ENCODE measurements at regions not wholly inside any gene's neighbourhood (a gene's known extent, or its start where the extent isn't known, plus 50 kb on each side); places are given as distances from the start of the nearest gene placed in this dataset.

GRCh38 chr6:166019214-166019613 lies 148.4 kb downstream of the TBXT start:
- DNase-seq = no peak
- CTCF ChIA-PET = no interaction called here
- H3K4me3 Mint-ChIP-seq = no peak overlapping the region
- H3K27me3 Mint-ChIP-seq = no peaks in the 10 kb centered on the region
- H3K9me3 Mint-ChIP-seq = peaks cover 7% of the 10 kb centered on the region
- H3K27ac Mint-ChIP-seq = no peak overlapping the region
- POLR2A ChIA-PET = no interaction called here
- H3K36me3 Mint-ChIP-seq (ENCODE audit: low read depth) = no peaks in the 10 kb centered on the region
- H3K4me1 Mint-ChIP-seq = no peaks in the 10 kb centered on the region

GRCh38 chr6:166017032-166017635 lies 150.5 kb downstream of the TBXT start:
- no peaks in the 10 kb centered on the region for H3K27me3 Mint-ChIP-seq
- H3K9me3 Mint-ChIP-seq = peaks cover 7% of the 10 kb centered on the region
- no peaks in the 10 kb centered on the region for H3K36me3 Mint-ChIP-seq (ENCODE audit: low read depth)
- CTCF ChIA-PET = no interaction called here
- no peak for DNase-seq
- H3K4me1 Mint-ChIP-seq = no peaks in the 10 kb centered on the region
- H3K27ac Mint-ChIP-seq = no peak overlapping the region
- POLR2A ChIA-PET = no interaction called here
- H3K4me3 Mint-ChIP-seq = no peak overlapping the region

DNA sequence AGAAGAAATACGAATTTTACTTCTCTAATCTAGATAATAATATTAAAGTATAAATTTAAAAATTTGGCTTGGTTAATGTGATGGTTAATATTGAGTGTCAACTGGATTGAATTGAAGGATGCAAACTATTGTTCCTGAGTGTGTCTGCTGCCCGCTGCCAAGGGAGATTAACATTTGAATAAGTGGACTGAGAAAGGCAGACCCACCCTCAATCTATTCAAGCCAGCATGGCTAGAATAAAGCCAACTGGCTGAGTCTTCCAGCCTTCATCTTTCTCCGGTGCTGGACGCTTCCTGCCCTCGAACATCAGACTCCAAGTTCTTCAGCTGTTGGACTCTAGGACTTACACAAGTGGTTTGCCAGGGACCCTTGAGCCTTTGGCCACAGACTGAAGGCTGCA lies 152.7 kb downstream of the TBXT start:
- H3K4me3 Mint-ChIP-seq = no peak overlapping the region
- H3K4me1 Mint-ChIP-seq = no peaks in the 10 kb centered on the region
- H3K36me3 Mint-ChIP-seq (ENCODE audit: low read depth) = no peaks in the 10 kb centered on the region
- ChIA-PET CTCF (no interaction called here), POLR2A (no interaction called here)
- H3K27ac Mint-ChIP-seq = no peak overlapping the region
- no peak for DNase-seq
- H3K27me3 Mint-ChIP-seq = peaks cover 9% of the 10 kb centered on the region
- H3K9me3 Mint-ChIP-seq = peaks cover 7% of the 10 kb centered on the region

GRCh38 chr6:166010136-166010960 lies 157.3 kb downstream of the TBXT start:
- Mint-ChIP-seq H3K4me1 (no peaks in the 10 kb centered on the region), H3K36me3 (ENCODE audit: low read depth) (peaks cover 3% of the 10 kb centered on the region), H3K9me3 (no peaks in the 10 kb centered on the region), H3K27me3 (peaks cover 41% of the 10 kb centered on the region), H3K4me3 (no peak overlapping the region), H3K27ac (no peak overlapping the region)
- ChIA-PET POLR2A (no interaction called here), CTCF (no interaction called here)
- no peak for DNase-seq

DNA sequence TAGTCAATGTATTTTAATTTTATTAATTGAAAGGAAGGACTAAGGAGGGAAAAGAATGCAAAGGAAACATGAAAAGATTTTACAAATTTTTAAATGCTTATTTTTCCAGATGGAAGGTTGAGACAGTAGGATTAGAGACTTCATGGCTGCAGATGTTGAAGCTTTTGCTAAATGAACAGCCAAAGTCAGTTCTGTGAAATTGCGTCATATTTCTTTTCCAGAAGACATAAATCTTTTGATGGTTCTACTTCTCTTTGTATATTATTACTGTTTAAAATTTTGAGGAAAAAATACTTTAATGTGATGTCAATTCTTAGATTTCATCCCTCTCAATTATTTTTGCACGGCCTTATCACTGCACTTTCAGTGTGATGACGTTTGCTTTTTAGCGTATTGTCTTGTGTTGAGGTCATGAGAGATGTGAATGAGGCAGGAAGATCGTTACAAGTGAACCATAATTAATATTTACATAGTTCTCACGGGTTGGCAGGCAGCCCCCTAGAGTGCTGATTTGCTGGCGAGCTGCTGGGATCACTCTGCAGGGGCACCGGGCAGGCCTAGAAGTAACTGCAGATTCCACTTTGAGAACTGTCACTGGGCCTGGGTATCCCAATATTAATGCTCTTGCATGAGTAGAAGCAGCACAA lies 158.1 kb downstream of the TBXT start:
- no peaks in the 10 kb centered on the region for H3K4me1 Mint-ChIP-seq
- no peak for DNase-seq
- peaks cover 3% of the 10 kb centered on the region for H3K36me3 Mint-ChIP-seq (ENCODE audit: low read depth)
- H3K4me3 Mint-ChIP-seq = no peak overlapping the region
- ChIA-PET POLR2A (no interaction called here), CTCF (no interaction called here)
- peaks cover 49% of the 10 kb centered on the region for H3K27me3 Mint-ChIP-seq
- H3K27ac Mint-ChIP-seq = no peak overlapping the region
- H3K9me3 Mint-ChIP-seq = no peaks in the 10 kb centered on the region

- H3K4me3 Mint-ChIP-seq = no peak overlapping the region
- H3K27me3 Mint-ChIP-seq = peaks cover 52% of the 10 kb centered on the region
- DNase-seq = no peak
- no peaks in the 10 kb centered on the region for H3K4me1 Mint-ChIP-seq
- ChIA-PET CTCF (no interaction called here), POLR2A (no interaction called here)
- H3K36me3 Mint-ChIP-seq (ENCODE audit: low read depth) = peaks cover 3% of the 10 kb centered on the region
- H3K27ac Mint-ChIP-seq = no peak overlapping the region
- H3K9me3 Mint-ChIP-seq = no peaks in the 10 kb centered on the region
Observed at GRCh38 chr6:166008441-166009369, 158.9 kb downstream of the TBXT start.

DNA sequence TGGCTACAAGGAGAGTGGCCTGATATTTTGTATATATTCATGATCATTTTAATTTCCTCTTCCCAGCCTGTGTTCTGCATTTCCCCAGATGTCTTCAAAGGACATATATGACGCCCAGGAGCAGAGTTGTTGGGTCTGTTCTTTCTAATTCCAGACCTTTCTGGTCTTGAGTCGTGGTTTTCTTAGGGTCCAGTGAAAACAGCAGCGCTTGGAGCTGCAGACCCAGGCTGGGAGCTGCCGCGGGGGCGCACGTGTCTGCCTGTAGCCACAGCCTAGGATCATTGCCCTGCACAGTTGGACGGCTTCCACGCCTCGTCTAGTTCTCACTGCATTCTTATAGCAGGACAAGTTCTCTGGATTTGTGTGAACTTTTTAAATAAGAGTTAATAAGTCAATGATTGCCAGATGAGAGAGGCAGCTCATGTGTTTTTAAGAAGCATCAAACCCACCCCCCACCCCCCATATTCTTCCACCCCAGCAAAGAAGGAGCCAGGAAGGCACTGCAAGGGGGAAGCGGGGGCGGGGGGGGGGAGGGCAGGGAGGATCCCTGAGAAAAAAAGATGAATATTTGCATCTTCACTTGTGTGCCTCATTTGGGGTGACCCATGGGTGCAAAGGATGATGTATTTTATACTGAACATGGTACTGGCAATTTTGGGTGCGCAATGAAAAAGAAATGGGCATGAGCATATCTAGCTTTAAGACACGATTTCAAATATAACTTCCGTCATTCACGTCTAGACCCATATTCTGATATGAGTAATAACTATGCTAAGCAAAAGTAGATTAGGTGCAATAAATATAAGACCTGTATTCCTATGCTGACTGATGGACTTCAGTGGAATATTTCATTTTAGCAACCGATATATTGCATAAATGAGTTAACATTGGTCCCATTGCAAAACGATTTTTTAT lies 160.0 kb downstream of the TBXT start:
- no peaks in the 10 kb centered on the region for H3K9me3 Mint-ChIP-seq
- DNase-seq = no peak
- peaks cover 52% of the 10 kb centered on the region for H3K27me3 Mint-ChIP-seq
- H3K4me1 Mint-ChIP-seq = no peaks in the 10 kb centered on the region
- H3K4me3 Mint-ChIP-seq = no peak overlapping the region
- no peak overlapping the region for H3K27ac Mint-ChIP-seq
- POLR2A ChIA-PET = no interaction called here
- H3K36me3 Mint-ChIP-seq (ENCODE audit: low read depth) = peaks cover 3% of the 10 kb centered on the region
- CTCF ChIA-PET = no interaction called here

- H3K27ac Mint-ChIP-seq = no peak overlapping the region
- H3K36me3 Mint-ChIP-seq (ENCODE audit: low read depth) = peaks cover 3% of the 10 kb centered on the region
- H3K9me3 Mint-ChIP-seq = no peaks in the 10 kb centered on the region
- ChIA-PET CTCF (no interaction called here), POLR2A (no interaction called here)
- no peak for DNase-seq
- H3K4me1 Mint-ChIP-seq = no peaks in the 10 kb centered on the region
- peaks cover 52% of the 10 kb centered on the region for H3K27me3 Mint-ChIP-seq
- no peak overlapping the region for H3K4me3 Mint-ChIP-seq
Observed at GRCh38 chr6:166006900-166007301, 160.8 kb downstream of the TBXT start.

DNA sequence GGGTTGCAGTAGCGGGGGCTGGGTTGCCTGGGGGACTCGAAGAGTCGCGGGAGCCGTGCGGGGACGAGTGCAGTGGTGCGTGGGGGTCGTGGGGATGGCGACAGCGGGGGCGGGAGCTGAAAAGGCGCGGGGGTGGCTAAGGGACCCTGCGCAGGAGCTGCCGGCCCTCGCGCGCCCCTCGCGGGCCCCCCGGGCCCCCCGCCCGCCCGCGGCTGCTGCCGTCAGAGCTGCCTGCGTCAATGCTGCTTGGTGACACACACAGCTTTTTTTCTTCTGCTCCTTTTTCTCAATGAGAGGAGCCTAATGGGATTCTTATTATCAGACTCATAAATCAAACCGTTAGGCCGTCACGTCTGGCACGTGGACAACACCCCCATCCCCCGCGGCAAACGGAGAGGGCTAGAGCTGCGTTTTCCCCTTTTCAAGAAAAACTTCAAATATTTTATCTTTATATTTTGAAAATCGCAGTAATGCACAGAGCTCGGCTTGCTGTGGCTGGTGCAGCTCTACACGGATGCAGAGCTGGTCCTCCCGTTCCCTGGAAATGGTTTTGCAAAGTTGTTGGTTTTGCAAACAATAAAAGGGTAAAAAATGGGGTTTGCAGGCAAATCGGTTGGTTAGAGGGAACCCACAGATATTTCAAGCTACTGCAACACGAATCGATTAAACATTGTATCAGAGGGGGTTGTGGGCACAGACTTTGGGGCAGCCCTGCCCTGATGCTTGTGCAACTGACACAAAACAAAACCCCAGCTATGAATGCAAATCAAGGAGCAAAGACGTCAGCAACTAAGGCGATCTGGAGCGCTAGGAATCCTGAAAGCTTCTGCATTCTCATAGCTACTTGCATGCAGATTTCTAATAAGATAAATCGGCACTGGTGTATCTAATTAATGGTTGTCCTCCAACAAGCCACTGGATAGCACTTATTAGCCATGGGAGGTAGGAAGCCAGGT lies 161.4 kb downstream of the TBXT start:
- DNase-seq = no peak
- Mint-ChIP-seq H3K4me1 (no peaks in the 10 kb centered on the region), H3K36me3 (ENCODE audit: low read depth) (peaks cover 3% of the 10 kb centered on the region), H3K27ac (no peak overlapping the region), H3K9me3 (no peaks in the 10 kb centered on the region), H3K4me3 (no peak overlapping the region), H3K27me3 (peaks cover 54% of the 10 kb centered on the region)
- ChIA-PET POLR2A (no interaction called here), CTCF (no interaction called here)

DNA sequence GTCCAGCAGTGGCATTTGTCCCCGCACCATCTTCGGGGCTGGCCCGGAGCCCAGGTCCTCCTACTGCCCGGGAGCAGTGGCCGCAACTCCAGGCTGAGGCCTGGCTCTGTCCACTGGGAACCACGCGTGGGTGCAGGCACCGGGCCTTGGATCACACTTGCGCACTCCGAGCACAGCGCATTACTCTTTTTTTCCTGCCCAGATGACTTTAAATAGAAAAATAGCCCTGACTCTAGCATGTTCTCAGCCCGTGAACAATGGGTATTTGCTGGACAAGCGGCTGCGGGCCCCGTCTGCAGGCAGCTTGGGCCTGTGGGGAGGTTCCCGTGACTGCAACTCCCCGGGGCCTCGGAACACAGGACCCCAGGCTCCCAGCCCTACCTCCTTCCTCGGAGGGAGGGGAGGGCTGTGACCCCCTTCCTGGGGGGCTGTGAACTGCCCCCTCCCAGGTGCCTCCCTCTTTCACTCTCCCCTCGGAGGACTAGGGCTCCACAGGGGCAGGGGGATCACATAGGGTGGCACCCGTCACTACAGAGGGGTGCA lies 162.2 kb downstream of the TBXT start:
- no peak for DNase-seq
- H3K36me3 Mint-ChIP-seq (ENCODE audit: low read depth) = peaks cover 3% of the 10 kb centered on the region
- H3K9me3 Mint-ChIP-seq = no peaks in the 10 kb centered on the region
- H3K4me3 Mint-ChIP-seq = no peak overlapping the region
- no peaks in the 10 kb centered on the region for H3K4me1 Mint-ChIP-seq
- peaks cover 50% of the 10 kb centered on the region for H3K27me3 Mint-ChIP-seq
- POLR2A ChIA-PET = no interaction called here
- CTCF ChIA-PET = no interaction called here
- H3K27ac Mint-ChIP-seq = no peak overlapping the region

DNA sequence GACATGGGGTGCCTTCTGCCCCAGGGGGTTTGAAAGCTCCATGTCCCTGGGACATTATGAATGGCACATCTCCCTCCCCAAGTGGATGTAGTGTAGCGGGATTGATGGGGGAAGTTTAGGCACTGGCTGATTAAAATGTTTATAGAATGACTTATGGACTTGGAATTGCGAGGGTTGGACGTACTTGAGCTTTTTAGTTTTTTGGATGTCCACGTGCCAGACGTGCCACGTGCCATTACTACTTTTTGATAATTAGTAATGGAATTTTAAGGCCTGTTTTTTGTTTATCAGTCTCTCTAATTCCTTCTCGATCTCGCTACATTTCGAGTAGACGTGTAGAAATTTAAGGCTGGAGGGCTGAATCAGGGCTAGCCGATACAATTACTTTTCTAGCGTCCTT lies 162.8 kb downstream of the TBXT start:
- H3K9me3 Mint-ChIP-seq = no peaks in the 10 kb centered on the region
- no peak overlapping the region for H3K4me3 Mint-ChIP-seq
- H3K27ac Mint-ChIP-seq = no peak overlapping the region
- H3K4me1 Mint-ChIP-seq = no peaks in the 10 kb centered on the region
- peaks cover 44% of the 10 kb centered on the region for H3K27me3 Mint-ChIP-seq
- ChIA-PET POLR2A (no interaction called here), CTCF (no interaction called here)
- no peak for DNase-seq
- H3K36me3 Mint-ChIP-seq (ENCODE audit: low read depth) = peaks cover 3% of the 10 kb centered on the region

Measured in activated CD4-positive, alpha-beta T cell treated with anti-CD3 and anti-CD28 coated beads, Interleukin-2, amount 10 ng/mL, durations not matched to agents 7 days and 5 days (primary cell).